KG1 (cell line): ENCODE measurements at regions not wholly inside any gene's neighbourhood (a gene's known extent, or its start where the extent isn't known, plus 50 kb on each side); places are given as distances from the start of the nearest gene placed in this dataset.

Source experiments
- DNase-seq: peaks from one replicate; lab custom pipeline; 2025; lab: John Stamatoyannopoulos, UW

DNA sequence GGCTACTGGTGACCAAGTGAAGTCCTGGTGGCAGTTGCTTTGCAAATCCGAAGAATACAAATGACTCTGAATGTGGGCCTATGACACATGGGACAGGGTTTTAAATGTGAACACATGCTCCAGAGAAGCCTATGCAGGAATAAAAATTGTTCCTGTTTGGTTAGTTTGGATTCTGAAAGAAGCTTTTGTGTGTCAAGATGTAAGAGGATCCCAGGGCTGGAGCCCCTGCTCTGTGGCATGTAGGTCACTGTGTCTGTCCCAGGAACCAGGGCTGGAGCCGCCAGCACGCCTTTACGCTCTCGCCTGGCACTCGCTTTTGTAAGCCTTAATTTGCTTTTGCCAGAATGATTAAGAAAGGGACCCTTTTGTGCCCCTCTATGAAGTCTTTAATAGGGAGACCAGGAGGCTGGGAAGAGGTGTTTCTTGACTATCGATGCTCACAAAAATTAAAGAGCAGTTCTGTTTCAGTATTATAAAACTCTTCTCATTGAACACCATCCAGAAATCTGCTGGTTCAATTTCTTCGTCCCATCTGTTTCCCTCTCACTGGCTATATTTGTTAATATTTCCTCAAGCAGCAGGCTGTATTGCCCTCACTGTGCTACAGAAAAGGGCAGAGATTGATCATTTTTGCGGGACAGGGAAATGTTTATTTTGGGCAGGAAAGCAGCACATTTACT lies 532.7 kb upstream of the POU3F3 start:
- DNase-seq, result no peak

GRCh38 chr2:104321796-104322349 lies 532.0 kb upstream of the POU3F3 start:
- DNase-seq, result no peak

- DNase-seq, result no peak
Observed at GRCh38 chr2:104332731-104333130, 521.2 kb upstream of the POU3F3 start.

- no peak for DNase-seq
Observed at GRCh38 chr2:104337869-104338268, 516.0 kb upstream of the POU3F3 start.

GRCh38 chr2:104340162-104340561 lies 513.8 kb upstream of the POU3F3 start:
- no peak for DNase-seq

DNA sequence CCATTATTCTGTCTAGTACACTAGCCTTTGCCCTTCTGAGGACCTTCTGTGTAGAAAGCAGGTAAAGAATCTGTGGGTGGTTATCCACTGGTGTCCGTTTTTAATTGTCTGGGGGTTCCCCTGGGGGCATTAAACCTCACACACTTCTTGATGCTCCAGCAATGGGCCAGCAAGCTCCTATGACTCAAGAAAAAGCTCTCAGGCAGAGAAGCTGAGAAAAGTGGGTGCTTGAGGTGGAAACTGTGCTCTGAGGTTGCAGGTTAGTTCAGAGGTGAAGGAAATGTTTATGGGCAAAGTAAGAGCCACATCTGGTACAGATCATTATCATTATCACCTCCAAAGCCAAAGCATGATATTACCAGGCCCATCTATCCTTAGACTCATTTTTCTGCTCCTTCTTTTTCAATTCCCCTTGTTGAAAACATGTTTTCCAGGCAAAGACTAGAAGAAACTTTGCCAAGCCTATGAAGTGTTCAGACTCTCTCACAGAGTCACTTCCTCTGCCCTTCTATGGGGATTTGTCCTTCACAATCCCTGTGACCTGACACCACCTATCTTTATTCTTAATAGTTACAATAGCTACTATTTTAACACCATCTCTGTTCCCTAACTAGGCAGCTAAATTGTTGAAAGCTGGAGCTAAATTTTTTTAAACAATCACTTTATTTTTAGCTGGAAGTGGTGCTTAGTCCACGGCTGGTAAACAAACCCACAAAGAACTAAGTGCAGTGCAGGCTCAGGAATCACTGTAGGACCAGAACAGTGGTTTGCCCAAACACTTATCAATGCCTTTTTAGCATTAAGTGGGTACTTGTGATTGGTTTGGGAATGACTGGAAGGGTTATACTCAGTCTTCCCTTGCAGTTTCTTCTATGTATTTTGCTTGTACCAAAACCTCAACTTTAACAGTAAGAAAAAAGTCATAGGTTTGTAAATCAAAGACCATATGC lies 512.8 kb upstream of the POU3F3 start:
- DNase-seq, result no peak

GRCh38 chr2:104344306-104344705 lies 509.6 kb upstream of the POU3F3 start:
- no peak for DNase-seq

- no peak for DNase-seq
Observed at GRCh38 chr2:104344985-104345384, 508.9 kb upstream of the POU3F3 start.

DNA sequence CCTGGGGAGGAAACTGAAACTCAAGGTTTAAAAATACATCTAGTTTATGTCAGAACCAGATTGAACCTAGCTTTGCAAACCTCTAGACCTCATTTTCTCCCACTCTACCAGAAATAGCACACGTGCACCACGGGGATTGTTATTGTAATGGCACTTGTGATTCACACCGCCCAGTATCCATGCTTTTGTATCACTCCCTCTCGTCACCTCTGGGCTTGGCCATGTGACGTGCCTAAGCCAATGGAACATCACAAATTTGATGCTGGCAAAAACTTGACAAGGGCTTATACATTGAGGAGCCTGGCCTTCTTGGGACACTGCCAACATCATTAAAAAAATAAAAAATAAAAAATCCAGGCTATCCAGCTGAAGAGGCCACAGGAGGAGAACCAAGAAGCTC lies 495.8 kb upstream of the POU3F3 start:
- no peak for DNase-seq

DNA sequence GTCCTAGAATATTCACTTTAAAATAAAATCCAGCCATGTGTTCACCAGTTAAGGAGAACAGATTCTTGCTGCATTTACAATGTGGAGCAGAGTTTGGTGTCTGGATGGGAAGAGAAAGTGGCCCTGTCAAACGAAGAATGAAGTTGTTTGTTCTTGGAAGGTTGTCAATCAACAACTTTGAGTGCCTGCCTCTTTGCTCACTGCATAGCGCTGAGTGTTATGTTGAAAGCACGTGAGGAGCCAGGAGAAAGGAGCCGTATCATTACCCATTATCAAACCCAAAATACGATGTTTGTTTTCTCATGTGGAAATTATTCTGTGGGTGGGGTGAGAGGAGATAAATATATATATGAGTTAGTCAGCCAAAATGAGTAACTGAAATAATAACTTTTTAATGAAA lies 492.5 kb upstream of the POU3F3 start:
- DNase-seq, result no peak

DNA sequence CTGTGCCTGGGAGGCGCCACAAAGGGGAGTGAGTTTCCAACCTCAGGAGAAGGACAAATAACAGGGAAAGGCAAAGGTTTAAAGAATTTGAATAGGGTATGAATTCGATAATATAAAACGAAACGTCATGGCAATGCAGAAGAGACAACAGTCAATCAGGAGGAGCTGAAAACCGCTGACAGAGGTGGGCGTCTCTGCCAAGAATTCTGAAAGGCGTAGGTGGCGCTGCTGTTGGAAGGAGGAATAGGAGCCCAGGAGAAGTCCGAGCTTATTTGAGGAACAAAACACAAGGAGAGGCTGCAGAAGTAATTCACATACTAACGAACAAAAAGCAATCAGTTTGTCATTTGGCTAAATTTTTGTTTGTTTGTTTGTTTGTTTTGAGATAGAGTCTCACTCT lies 485.8 kb upstream of the POU3F3 start:
- DNase-seq, result no peak

DNA sequence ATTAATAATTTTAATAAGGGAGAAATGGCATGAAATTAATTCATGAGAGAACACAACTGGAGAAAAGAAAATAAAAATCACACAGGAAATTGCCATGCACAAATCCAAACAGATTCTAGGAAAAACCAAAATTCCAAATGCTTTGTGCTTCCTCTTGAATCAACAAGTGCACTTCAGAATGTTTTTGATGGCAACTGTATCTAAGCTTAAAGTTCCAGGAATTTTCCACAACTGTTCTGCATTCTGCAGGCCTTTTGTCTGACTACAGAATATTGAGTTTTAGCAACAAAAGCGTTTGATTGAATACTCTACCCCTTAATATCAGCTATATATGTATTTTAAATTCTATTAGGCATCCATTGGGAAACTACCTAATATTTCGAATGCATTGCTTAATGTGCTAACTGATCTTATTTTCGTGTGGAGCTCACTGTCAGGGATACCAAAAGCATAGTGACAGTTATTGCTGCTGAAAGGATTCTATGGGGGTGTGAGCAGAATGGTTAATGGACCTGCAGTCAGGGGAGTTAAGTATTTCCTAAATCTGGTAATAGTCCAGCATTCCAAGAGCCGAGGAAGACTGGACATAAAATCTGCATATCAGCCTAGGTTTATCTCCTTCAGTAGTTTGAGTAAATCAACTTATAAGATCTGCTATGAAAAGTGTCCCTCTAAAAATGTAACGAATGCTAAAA lies 482.7 kb upstream of the POU3F3 start:
- no peak for DNase-seq

DNA sequence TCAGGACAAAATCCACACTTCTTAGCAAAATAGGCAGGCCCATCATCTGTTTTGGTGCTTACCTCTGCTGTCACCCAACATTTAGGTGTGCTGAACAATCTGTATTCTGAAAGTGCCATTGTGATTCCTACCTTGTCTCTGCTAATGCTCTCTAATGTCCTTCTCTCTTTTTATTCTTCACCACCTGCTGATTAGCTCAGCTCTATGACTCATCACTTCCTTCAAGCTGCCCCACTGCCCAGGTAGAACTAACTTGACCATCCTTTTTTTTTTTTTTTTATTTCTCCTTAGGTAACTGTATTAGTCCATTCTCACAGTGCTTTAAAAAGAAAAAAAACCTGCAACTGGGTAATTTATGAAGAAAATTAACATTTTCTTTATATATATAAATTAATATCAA lies 478.7 kb upstream of the POU3F3 start:
- no peak for DNase-seq

GRCh38 chr2:104378853-104379374 lies 475.0 kb upstream of the POU3F3 start:
- peak; percentile 64 for DNase-seq

GRCh38 chr2:104384961-104385360 lies 469.0 kb upstream of the POU3F3 start:
- no peak for DNase-seq

DNA sequence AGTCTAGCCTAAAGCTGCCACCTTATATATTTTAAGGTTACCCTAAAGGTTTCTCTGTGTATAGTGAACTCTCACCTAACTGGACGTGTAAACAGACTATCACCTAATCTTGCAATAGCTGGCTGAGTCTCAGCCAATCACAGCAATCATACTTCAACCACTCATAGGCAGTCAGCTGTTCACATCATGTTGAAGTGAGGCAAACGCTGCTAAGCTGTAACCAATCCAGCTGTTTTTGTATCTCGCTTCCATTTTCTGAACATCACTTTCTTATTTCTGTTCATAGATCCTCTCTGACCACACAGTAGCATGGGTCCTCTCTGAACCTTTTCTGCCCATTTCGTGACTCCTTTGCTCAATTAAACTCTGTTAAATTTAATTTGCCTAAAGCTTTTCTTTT lies 468.2 kb upstream of the POU3F3 start:
- DNase-seq, result no peak

- DNase-seq, result no peak
Observed at GRCh38 chr2:104388296-104388695, 465.6 kb upstream of the POU3F3 start.

GRCh38 chr2:104402825-104403224 lies 451.1 kb upstream of the POU3F3 start:
- DNase-seq, result no peak

GRCh38 chr2:104404526-104404925 lies 449.4 kb upstream of the POU3F3 start:
- DNase-seq, result no peak

DNA sequence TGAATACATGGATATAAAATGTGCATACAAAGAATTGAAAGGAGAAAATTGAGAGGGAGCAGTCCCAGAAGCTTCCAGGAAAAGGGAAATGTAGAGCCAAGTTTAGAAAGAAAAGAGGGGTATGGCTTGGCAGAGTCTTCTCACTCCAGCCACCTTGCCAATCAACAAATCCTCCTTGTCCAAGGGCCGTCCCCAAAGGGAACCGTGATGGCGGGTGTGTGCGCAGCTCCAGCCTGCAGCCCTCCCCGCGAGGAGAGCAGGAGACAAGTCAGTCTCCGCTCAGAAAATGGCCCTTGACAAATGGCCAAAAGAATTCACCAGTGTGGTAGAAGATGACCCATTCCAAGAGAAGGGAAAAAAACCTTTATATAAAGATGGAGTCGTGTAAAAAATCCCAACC lies 448.3 kb upstream of the POU3F3 start:
- no peak for DNase-seq

DNA sequence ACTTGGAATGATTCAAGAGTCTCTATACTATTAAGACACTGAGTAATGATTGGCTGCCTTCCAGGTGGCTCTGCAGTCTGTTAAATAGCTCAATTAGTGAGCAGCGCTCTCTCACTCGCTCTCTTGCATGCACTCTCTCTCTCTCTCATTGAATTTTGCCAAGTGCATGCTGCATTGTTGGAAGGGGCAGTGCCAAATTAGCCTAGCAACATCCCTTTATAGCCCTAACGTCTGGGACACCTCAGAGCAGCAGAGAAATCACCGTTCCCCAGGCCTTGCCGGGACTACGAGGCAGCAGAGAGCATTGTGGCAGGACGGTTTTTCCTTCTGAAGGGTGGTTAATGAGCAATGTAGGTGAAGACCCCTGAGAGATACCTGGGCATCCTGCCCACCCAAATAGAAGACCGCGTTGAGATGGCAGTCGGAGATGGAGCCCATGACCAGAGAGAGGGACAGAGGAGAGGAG lies 447.6 kb upstream of the POU3F3 start:
- DNase-seq, result no peak

DNA sequence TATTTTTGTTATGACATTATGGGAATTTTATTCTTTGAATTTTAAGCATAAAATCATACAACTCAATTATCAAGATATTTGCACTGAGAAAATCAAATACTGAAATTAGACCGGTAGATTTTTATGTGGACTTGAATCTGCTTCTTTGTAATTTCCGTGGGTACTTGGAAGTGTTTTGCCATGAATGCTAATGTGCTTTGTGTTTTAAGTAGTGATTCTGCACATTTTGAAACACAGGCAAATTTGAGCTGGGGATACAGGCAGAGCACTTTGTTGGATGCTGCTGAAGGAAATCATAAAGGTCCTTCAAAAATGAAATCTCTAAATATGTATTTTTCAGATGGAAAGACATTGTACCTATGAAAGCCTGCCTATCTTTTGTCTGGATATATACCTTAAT lies 446.3 kb upstream of the POU3F3 start:
- DNase-seq, result no peak
